Osteocyte (in vitro differentiated cells): ENCODE measurements at regions not wholly inside any gene's neighbourhood (a gene's known extent, or its start where the extent isn't known, plus 50 kb on each side); places are given as distances from the start of the nearest gene placed in this dataset.
"Not testable (repeated sequence)": the region's sequence is repeated elsewhere in the genome, so short reads cannot be mapped to it uniquely, and the experiment has no call there.

ENCODE experiments used
- DNase-seq: peaks from one replicate; pipeline ENCODE4 v3.0.0; 2021; ENCODE audit warnings: mixed read lengths; ENCODE audit not compliant: unreplicated experiment; ENCODE audit errors: extremely low spot score
- H3K27ac Mint-ChIP-seq: one replicate; pipeline ENCODE4 v1.8.0; 2021; ENCODE audit warnings: mild to moderate bottlenecking, mixed read lengths; ENCODE audit not compliant: unreplicated experiment
- H3K27me3 Mint-ChIP-seq: one replicate; pipeline ENCODE4 v1.8.0; 2021; ENCODE audit warnings: mixed read lengths; ENCODE audit not compliant: unreplicated experiment
- H3K36me3 Mint-ChIP-seq: one replicate; pipeline ENCODE4 v1.8.0; 2021; ENCODE audit warnings: mixed read lengths; ENCODE audit not compliant: unreplicated experiment
- H3K4me1 Mint-ChIP-seq: one replicate; pipeline ENCODE4 v1.8.0; 2021; ENCODE audit warnings: mixed read lengths; ENCODE audit not compliant: unreplicated experiment
- H3K4me3 Mint-ChIP-seq: one replicate; pipeline ENCODE4 v1.8.0; 2021; ENCODE audit warnings: mild to moderate bottlenecking, moderate library complexity, mixed read lengths; ENCODE audit not compliant: unreplicated experiment
- H3K9me3 Mint-ChIP-seq: one replicate; pipeline ENCODE4 v1.8.0; 2021; ENCODE audit warnings: mixed read lengths; ENCODE audit not compliant: unreplicated experiment
- CTCF ChIP-seq: fragments of 200-600 bp; sonication (generic); IDR thresholded peaks from 2 replicates; pipeline ENCODE4 v1.5.0; 2021; ENCODE audit warnings: antibody characterized with exemption, mild to moderate bottlenecking, moderate library complexity

DNA sequence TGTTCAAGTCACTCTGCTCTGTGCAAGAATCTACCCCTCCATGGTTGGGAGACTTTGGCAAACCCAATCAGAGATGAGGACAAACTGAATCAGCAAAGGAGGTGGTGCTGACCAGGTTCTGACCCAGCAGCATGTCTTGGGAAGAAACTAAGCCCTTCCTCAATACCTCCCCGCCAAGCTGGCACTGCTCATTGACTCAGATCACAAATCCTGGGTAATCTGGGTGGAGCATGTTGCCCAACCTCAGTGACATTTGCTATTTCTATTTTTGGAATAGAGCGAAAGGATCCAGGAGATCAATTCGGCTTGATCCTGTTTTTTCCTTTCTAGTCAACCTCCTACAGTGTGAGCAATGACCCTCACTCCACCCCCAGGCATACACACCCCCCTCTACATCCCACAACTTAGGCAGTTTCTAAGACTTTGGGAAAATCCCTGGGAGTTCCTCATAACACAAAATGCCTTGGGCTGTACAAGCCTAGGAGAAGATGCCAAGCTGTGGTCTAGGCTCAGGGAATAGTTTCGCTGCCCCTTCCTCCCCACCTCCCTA, 166.8 kb upstream of the KCNJ6 start:
- no peak for TF ChIP-seq CTCF
- Mint-ChIP-seq H3K9me3 (no peaks in the 10 kb centered on the region), H3K27me3 (peaks cover 21% of the 10 kb centered on the region), H3K36me3 (no peaks in the 10 kb centered on the region), H3K4me3 (no peak overlapping the region), H3K27ac (no peak overlapping the region), H3K4me1 (no peaks in the 10 kb centered on the region)
- DNase-seq = no peak

- Mint-ChIP-seq H3K9me3 (no peaks in the 10 kb centered on the region), H3K27me3 (peaks cover 25% of the 10 kb centered on the region), H3K4me3 (no peak overlapping the region), H3K4me1 (no peaks in the 10 kb centered on the region), H3K27ac (no peak overlapping the region), H3K36me3 (no peaks in the 10 kb centered on the region)
- no peak for DNase-seq
- TF ChIP-seq CTCF = no peak
Observed at GRCh38 chr21:38083535-38083934, 167.3 kb upstream of the KCNJ6 start.

- Mint-ChIP-seq H3K4me3 (no peak overlapping the region), H3K27ac (no peak overlapping the region), H3K9me3 (no peaks in the 10 kb centered on the region), H3K36me3 (no peaks in the 10 kb centered on the region), H3K27me3 (peaks cover 43% of the 10 kb centered on the region), H3K4me1 (no peaks in the 10 kb centered on the region)
- no peak for DNase-seq
- TF ChIP-seq CTCF = no peak
Observed at GRCh38 chr21:38086580-38086979, 170.2 kb upstream of the KCNJ15 start.

GRCh38 chr21:38088916-38089762, 167.7 kb upstream of the KCNJ15 start:
- H3K4me1 Mint-ChIP-seq = no peaks in the 10 kb centered on the region
- H3K9me3 Mint-ChIP-seq = no peaks in the 10 kb centered on the region
- no peak overlapping the region for H3K27ac Mint-ChIP-seq
- no peak for TF ChIP-seq CTCF
- H3K27me3 Mint-ChIP-seq = peaks cover 58% of the 10 kb centered on the region
- H3K4me3 Mint-ChIP-seq = no peak overlapping the region
- no peak for DNase-seq
- no peaks in the 10 kb centered on the region for H3K36me3 Mint-ChIP-seq

DNA sequence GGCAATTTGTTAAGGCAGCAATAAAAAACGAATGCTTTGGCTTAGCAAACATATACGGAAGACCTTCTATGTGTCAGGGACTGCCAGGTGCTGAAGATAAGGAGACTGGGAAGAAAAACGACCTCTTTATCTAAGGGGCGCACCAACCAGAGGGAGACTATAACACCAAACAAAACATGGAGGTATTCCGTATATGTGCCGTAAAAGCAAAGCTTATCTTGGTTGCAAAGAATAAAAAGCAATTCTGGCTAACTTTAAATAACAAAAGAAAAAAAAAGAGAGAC, 167.1 kb upstream of the KCNJ15 start:
- Mint-ChIP-seq H3K27ac (no peak overlapping the region), H3K4me1 (no peaks in the 10 kb centered on the region), H3K36me3 (no peaks in the 10 kb centered on the region), H3K27me3 (peaks cover 64% of the 10 kb centered on the region), H3K4me3 (no peak overlapping the region), H3K9me3 (no peaks in the 10 kb centered on the region)
- no peak for TF ChIP-seq CTCF
- DNase-seq = no peak

GRCh38 chr21:38091061-38091460, 165.7 kb upstream of the KCNJ15 start:
- not testable (repeated sequence) for H3K9me3 Mint-ChIP-seq, H3K4me3 Mint-ChIP-seq, H3K4me1 Mint-ChIP-seq, H3K27ac Mint-ChIP-seq, DNase-seq, H3K36me3 Mint-ChIP-seq
- peaks cover 69% of the 10 kb centered on the region for H3K27me3 Mint-ChIP-seq
